ENCODE measurements at regions not wholly inside any gene's neighbourhood (a gene's known extent, or its start where the extent isn't known, plus 50 kb on each side); places are given as distances from the start of the nearest gene placed in this dataset.

DNA sequence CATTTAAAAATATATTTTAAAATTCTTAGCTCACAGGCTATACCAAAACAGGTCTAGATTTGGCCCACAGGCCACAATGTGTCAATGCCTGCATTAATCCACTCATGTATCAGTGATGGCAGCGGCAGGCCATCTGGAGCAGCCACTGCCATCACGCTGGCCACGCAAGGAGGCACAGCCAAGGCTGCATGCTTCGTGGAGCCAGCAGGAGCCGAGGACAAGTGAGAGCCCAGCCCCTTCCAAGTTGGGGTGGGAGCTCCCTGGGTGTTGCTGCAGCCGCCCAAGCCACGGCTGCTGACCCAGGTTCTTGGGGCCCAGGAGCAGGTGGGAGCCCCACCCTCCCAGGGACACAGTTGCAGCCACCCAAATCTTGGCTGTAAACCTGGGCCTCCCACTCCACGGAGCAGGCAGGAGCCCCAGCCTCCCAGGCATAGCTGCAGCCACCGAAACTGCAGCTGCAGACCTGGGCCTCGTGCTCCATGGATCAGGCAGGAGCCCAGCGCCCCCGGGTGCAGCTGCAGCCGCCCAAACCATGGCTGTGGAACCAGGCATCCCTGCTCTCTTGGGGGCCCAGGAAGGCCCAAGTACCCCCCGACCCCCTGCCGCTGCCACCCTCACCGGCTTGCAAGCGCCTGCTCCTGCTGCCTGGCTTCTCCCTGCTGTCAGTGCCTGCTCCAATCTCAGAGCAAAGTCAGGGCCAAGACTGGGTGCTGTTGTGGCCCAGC is 87.3 kb upstream of the CACUL1 start:
- no peak for TF ChIP-seq CTCF (IDR thresholded peaks at IDR 0.05)
- no peak for DNase-seq
- Mint-ChIP-seq H3K36me3 (ENCODE audit: low read depth) (no peaks in the 10 kb centered on the region), H3K27me3 (ENCODE audit: low read depth, poor library complexity) (peaks cover 15% of the 10 kb centered on the region), H3K9me3 (no peaks in the 10 kb centered on the region), H3K4me3 (no peak overlapping the region), H3K27ac (no peak overlapping the region), H3K4me1 (peaks cover 17% of the 10 kb centered on the region)

DNA sequence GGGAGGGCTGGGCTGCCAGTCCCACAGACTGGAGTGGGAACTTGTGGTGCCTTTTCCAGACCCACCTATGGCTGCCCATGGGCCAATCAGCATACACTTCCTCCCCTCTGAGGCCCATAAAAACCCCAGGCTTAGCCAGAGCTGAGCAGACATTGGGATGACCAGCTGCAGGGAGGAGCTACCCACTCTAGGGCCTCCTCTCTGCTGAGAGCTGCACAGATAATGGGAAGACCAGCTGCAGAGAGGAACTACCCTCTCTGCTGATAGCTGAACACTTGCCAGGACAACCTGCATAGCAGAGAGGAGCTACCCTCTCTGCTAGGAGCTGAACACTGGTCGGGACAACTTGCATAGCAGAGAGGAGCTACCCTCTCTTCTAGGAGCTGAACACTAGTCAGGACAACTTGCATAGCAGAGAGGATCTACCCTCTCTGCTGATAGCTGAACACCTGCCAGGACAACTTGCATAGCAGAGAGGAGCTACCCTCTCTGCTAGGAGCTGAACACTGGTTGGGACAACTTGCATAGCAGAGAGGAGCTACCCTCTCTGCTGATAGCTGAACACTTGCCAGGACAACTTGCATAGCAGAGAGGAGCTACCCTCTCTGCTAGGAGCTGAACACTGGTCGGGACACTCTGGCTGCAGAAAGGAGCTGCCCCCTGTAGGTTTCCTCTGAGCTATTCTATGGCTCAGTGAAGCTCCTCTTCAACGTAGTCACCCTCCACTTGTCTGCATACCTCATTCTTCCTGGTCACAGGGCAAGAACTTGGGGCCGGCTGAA is 88.3 kb upstream of the CACUL1 start:
- H3K27me3 Mint-ChIP-seq (ENCODE audit: low read depth, poor library complexity), result peaks cover 15% of the 10 kb centered on the region
- TF ChIP-seq CTCF (IDR thresholded peaks at IDR 0.05), result no peak
- H3K9me3 Mint-ChIP-seq, result no peaks in the 10 kb centered on the region
- no peak overlapping the region for H3K27ac Mint-ChIP-seq
- no peak for DNase-seq
- no peaks in the 10 kb centered on the region for H3K36me3 Mint-ChIP-seq (ENCODE audit: low read depth)
- H3K4me3 Mint-ChIP-seq, result no peak overlapping the region
- peaks cover 17% of the 10 kb centered on the region for H3K4me1 Mint-ChIP-seq

DNA sequence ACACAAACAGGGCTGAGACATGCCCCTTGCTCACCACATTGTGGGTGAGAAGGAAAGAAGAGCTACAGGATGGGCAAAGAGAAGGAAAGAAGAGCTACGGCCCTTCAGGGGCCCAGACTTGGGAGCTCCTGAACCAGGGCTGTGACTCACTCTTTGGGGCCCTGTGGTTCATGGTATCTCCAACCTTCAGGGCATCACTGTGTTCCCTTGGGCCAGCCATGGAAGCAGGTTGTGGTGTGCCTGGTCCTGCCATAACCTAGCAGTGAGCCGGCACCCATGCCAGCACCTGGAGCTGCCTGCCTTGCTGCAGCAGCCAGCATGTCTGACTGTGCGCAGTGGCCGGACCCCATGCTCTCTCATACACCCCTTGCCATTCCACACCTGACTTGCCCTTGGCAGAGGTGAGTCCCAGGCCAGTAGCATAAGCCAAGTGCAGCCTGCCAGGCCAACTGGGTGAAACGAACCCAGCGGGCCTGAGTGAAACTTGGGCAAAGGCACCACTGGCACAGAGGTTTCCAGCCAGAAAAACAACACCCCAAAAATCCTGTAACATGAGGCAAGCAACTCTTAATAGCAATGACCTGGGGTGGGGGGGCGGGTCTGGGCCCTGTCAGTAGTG is 89.0 kb upstream of the CACUL1 start:
- Mint-ChIP-seq H3K4me1 (peaks cover 17% of the 10 kb centered on the region), H3K27me3 (ENCODE audit: low read depth, poor library complexity) (peaks cover 15% of the 10 kb centered on the region), H3K4me3 (no peak overlapping the region), H3K27ac (no peak overlapping the region), H3K9me3 (no peaks in the 10 kb centered on the region), H3K36me3 (ENCODE audit: low read depth) (no peaks in the 10 kb centered on the region)
- TF ChIP-seq CTCF (IDR thresholded peaks at IDR 0.05), result no peak
- no peak for DNase-seq

- peaks cover 12% of the 10 kb centered on the region for H3K27me3 Mint-ChIP-seq (ENCODE audit: low read depth, poor library complexity)
- no peak for TF ChIP-seq CTCF (IDR thresholded peaks at IDR 0.05)
- peaks cover 14% of the 10 kb centered on the region for H3K4me1 Mint-ChIP-seq
- H3K9me3 Mint-ChIP-seq, result no peaks in the 10 kb centered on the region
- no peaks in the 10 kb centered on the region for H3K36me3 Mint-ChIP-seq (ENCODE audit: low read depth)
- no peak overlapping the region for H3K4me3 Mint-ChIP-seq
- no peak overlapping the region for H3K27ac Mint-ChIP-seq
- DNase-seq, result no peak
These were observed 90.2 kb upstream of the CACUL1 start for GRCh38 chr10:118844731-118845521.

- no peak overlapping the region for H3K4me3 Mint-ChIP-seq
- no peak overlapping the region for H3K27ac Mint-ChIP-seq
- TF ChIP-seq CTCF (IDR thresholded peaks at IDR 0.05), result no peak
- no peak for DNase-seq
- H3K4me1 Mint-ChIP-seq, result peaks cover 11% of the 10 kb centered on the region
- peaks cover 11% of the 10 kb centered on the region for H3K27me3 Mint-ChIP-seq (ENCODE audit: low read depth, poor library complexity)
- no peaks in the 10 kb centered on the region for H3K36me3 Mint-ChIP-seq (ENCODE audit: low read depth)
- no peaks in the 10 kb centered on the region for H3K9me3 Mint-ChIP-seq
These were observed 91.0 kb upstream of the CACUL1 start for GRCh38 chr10:118845776-118846175.
